HepG2 (cell line): ENCODE measurements at regions not wholly inside any gene's neighbourhood (a gene's known extent, or its start where the extent isn't known, plus 50 kb on each side); places are given as distances from the start of the nearest gene placed in this dataset.

Experiments
- ATAC-seq: fragments of 200-7000 bp; cut with Tn5 transposase; 3 replicates; pipeline ENCODE4 v1.9.1; 2020; ENCODE audit warnings: mild to moderate bottlenecking, moderate library complexity
- BruUV-seq: library from RNA; stranded (reverse); fragments of 400-500 nt; replicated peaks from 2 replicates; lab custom pipeline; 2021; lab: Mats Ljungman, UMichigan
- CTCF ChIA-PET: fragments of 300-600 bp; formaldehyde crosslinking; extraction: SDS; loops from one replicate; lab custom pipeline; 2021; ENCODE audit warnings: low total read pairs, inconsistent platforms, low intra/inter-chr PET ratio; lab: Yijun Ruan, JAX
- POLR2A ChIA-PET: fragments of 350-600 bp; sonication (Branson Sonifier 250); formaldehyde crosslinking; loops from one replicate; lab custom pipeline; 2020; ENCODE audit warnings: antibody characterized with exemption, inconsistent platforms; lab: Yijun Ruan, JAX
- DNase-seq: peaks from one replicate; pipeline ENCODE4 v3.0.0-alpha.2; 2015; ENCODE audit warnings: low spot score
- FAIRE-seq: peaks from 3 replicates; lab custom pipeline; 2011; peaks lifted over from hg19 to GRCh38; lab: Jason Lieb, UNC
- H2AFZ ChIP-seq: one replicate; pipeline ENCODE4 v1.6.1; 2011; ENCODE audit warnings: low read length, inconsistent platforms
- H3K27ac ChIP-seq: fragments of 300-600 bp; 3 replicates; pipeline ENCODE4 v1.8.0; 2011; ENCODE audit warnings: mixed run types, mild to moderate bottlenecking, mixed read lengths, low read length, inconsistent platforms; ENCODE audit not compliant: insufficient read depth; ENCODE audit errors: extremely low read length
- H3K27me3 ChIP-seq, 2 experiments: fragments of 200-600 bp in 1 of 2; 2 replicates in 1 of 2; 3 replicates in 1 of 2; pipeline versions ENCODE4 v1.6.0 to v1.8.0; 2011; ENCODE audit warnings: low read length in 2 of 2, mild to moderate bottlenecking in 2 of 2, moderate library complexity in 2 of 2, inconsistent platforms in 1 of 2; ENCODE audit not compliant: insufficient read depth in 2 of 2, control insufficient read depth in 1 of 2
- H3K36me3 ChIP-seq, 2 experiments: fragments of 200-600 bp in 1 of 2; replicated peaks in 1 of 2; 2 replicates in 1 of 2; 3 replicates in 1 of 2; pipeline versions ENCODE4 v1.5.1 to v1.8.0; 2011; ENCODE audit warnings: low read length in 2 of 2, inconsistent platforms in 1 of 2; ENCODE audit not compliant: insufficient read depth in 2 of 2, control insufficient read depth in 1 of 2
- H3K4me1 ChIP-seq: 2 replicates; pipeline ENCODE4 v1.5.1; 2012; ENCODE audit warnings: low read length, inconsistent platforms; ENCODE audit not compliant: insufficient read depth
- H3K4me2 ChIP-seq: 2 replicates; pipeline ENCODE4 v1.6.0; 2011; ENCODE audit warnings: low read depth, low read length, inconsistent platforms
- H3K4me3 ChIP-seq, 3 experiments: fragments of 200-600 bp in 1 of 3; sonication (generic), shearing (Covaris generic) in 1 of 3; replicated peaks in 1 of 3; 2 replicates each; pipeline ENCODE4 v1.5.1; 2011 to 2016; ENCODE audit warnings: low read length in 3 of 3, inconsistent platforms in 2 of 3, low read depth in 2 of 3, mild to moderate bottlenecking in 2 of 3, control low read depth in 1 of 3, mixed read lengths in 1 of 3; ENCODE audit not compliant: insufficient read depth in 1 of 3
- H3K79me2 ChIP-seq: one replicate; pipeline ENCODE4 v1.6.1; 2011; ENCODE audit warnings: low read length, inconsistent platforms; ENCODE audit not compliant: insufficient read depth
- H3K9ac ChIP-seq: 2 replicates; pipeline ENCODE4 v1.6.0; 2011; ENCODE audit warnings: mild to moderate bottlenecking, low read depth, low read length, inconsistent platforms; ENCODE audit not compliant: insufficient read depth
- H3K9me3 ChIP-seq: 2 replicates; pipeline ENCODE4 v1.5.1; 2012; ENCODE audit warnings: mild to moderate bottlenecking, low read length
- H4K20me1 ChIP-seq: 2 replicates; pipeline ENCODE4 v1.6.0; 2011; ENCODE audit warnings: inconsistent platforms, mild to moderate bottlenecking, low read length, moderate library complexity; ENCODE audit not compliant: insufficient read depth
- KDM5B ChIP-seq: sonication (generic); formaldehyde crosslinking; IDR thresholded peaks from 2 replicates; pipeline ENCODE4 v1.4.0; 2020; ENCODE audit warnings: missing genetic modification reagents, mild to moderate bottlenecking, borderline replicate concordance
- MAFF ChIP-seq: IDR thresholded peaks from 2 replicates; pipeline ENCODE4 v1.6.1; 2011; ENCODE audit warnings: low read depth, low read length, improper control_type of control experiment
- SOX6 ChIP-seq, 2 experiments: fragments of 450-650 bp in 1 of 2; sonication (generic) in 1 of 2; formaldehyde crosslinking in 1 of 2; IDR thresholded peaks; 2 replicates each; pipeline versions ENCODE4 v1.4.0 to v1.6.1; 2017 to 2020; ENCODE audit warnings: antibody characterized with exemption in 1 of 2, mild to moderate bottlenecking in 1 of 2, missing genetic modification reagents in 1 of 2
- SRF ChIP-seq: IDR thresholded peaks from 2 replicates; pipeline ENCODE4 v1.6.1; 2011; ENCODE audit warnings: mild to moderate bottlenecking, low read depth, low read length, moderate library complexity
- YY1 ChIP-seq: IDR thresholded peaks from 2 replicates; pipeline ENCODE4 v1.6.1; 2011; ENCODE audit warnings: low read length, low read depth, moderate library complexity, mild to moderate bottlenecking; ENCODE audit not compliant: insufficient read depth, insufficient replicate concordance
- ZNF547 ChIP-seq: sonication (generic); formaldehyde crosslinking; IDR thresholded peaks from 2 replicates; pipeline ENCODE4 v1.5.1; 2020; ENCODE audit warnings: mild to moderate bottlenecking, missing genetic modification reagents
- WGBS: methylation state at CpG from one replicate; pipeline ENCODE4 v1.1.6; 2017; ENCODE audit warnings: low lambda C conversion rate; 5-methylcytosine and 5-hydroxymethylcytosine counted together
- in situ Hi-C: cut with HindIII; loops from 2 replicates; pipeline ENCODE4 v1.10.0; 2017; ENCODE audit warnings: low pct_unique_long_range_greater_than_20kb; ENCODE audit not compliant: extremely low pct_ligation_motif_present
- intact Hi-C: fragments of 100-400 bp; cut with micrococcal nuclease; formaldehyde crosslinking; loops from one replicate; pipeline ENCODE4 v1.10.0; 2022; ENCODE audit not compliant: unreplicated experiment
- TF ChIP-seq, protein P1 (sequence below): sonication (generic); formaldehyde crosslinking; IDR thresholded peaks from 2 replicates; pipeline ENCODE4 v1.9.0; 2021; ENCODE audit warnings: missing genetic modification reagents, mild to moderate bottlenecking, borderline replicate concordance
- TF ChIP-seq, protein P2 (sequence below): sonication (generic); formaldehyde crosslinking; conservative IDR thresholded peaks from 2 replicates; pipeline ENCODE4 v1.5.0; 2020; ENCODE audit warnings: missing genetic modification reagents
- TF ChIP-seq, protein P3 (sequence below): IDR thresholded peaks from 2 replicates; pipeline ENCODE4 v1.6.1; 2012; ENCODE audit warnings: low read length, improper control_type of control experiment
- TF ChIP-seq, protein P4 (sequence below): sonication (generic); IDR thresholded peaks from 2 replicates; pipeline ENCODE4 v1.6.1; 2016; ENCODE audit warnings: low read depth, borderline replicate concordance
- TF ChIP-seq, protein P5 (sequence below): IDR thresholded peaks from 2 replicates; pipeline ENCODE4 v1.6.1; 2016; ENCODE audit warnings: low read depth, missing genetic modification reagents, missing compliant biosample characterization

DNA sequence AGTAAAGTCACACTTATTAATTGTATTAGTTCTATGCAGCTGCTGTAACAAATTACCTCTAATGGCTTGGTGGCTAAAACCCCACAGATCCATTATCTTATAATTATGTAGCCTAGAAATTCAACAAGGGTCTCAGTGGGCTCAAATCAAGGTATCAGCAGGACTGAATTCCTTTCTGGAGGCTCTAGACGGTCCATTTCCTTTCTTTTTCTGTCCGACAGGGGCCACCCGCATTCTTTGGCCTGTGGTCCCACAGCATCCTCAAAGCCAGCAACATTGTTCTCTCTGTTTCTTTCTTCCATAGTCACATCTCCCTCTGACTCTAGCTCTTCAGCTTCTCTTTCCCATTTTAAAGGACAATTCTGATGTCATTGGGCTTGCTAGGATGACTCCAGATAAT lies 276.3 kb upstream of the ZNF717 start:
- DNase-seq = no peak
- Histone ChIP-seq H3K27ac (no peak overlapping the region), H3K79me2 (no peaks in the 10 kb centered on the region), H3K9ac (no peak overlapping the region), H3K27me3 (no peaks in the 10 kb centered on the region), H3K4me2 (no peak overlapping the region), H3K9me3 (no peaks in the 10 kb centered on the region), H2AFZ (no peak overlapping the region), H3K4me1 (no peaks in the 10 kb centered on the region), H3K4me3 (no peak overlapping the region), H4K20me1 (no peaks in the 10 kb centered on the region), H3K36me3 (no peaks in the 10 kb centered on the region)
- intact Hi-C loops (no loop called here), in situ Hi-C loops (no loop called here)
- no TSS peak for BruUV-seq
- 62% methylated on average over 3 of the region's 3 CpGs for WGBS
- FAIRE-seq = no peak
- TF ChIP-seq, protein P1, sequence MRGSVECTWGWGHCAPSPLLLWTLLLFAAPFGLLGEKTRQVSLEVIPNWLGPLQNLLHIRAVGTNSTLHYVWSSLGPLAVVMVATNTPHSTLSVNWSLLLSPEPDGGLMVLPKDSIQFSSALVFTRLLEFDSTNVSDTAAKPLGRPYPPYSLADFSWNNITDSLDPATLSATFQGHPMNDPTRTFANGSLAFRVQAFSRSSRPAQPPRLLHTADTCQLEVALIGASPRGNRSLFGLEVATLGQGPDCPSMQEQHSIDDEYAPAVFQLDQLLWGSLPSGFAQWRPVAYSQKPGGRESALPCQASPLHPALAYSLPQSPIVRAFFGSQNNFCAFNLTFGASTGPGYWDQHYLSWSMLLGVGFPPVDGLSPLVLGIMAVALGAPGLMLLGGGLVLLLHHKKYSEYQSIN (CRISPR knock-in tag) = no peak
- TF ChIP-seq YY1 (no peak), KDM5B (no peak), SOX6 (IDR thresholded peaks at IDR 0.05) (no peak), SOX6 (CRISPR knock-in tag; IDR thresholded peaks at IDR 0.05) (no peak), ZNF547 (CRISPR knock-in tag) (no peak), SRF (no peak), MAFF (no peak)
- TF ChIP-seq, protein P2, sequence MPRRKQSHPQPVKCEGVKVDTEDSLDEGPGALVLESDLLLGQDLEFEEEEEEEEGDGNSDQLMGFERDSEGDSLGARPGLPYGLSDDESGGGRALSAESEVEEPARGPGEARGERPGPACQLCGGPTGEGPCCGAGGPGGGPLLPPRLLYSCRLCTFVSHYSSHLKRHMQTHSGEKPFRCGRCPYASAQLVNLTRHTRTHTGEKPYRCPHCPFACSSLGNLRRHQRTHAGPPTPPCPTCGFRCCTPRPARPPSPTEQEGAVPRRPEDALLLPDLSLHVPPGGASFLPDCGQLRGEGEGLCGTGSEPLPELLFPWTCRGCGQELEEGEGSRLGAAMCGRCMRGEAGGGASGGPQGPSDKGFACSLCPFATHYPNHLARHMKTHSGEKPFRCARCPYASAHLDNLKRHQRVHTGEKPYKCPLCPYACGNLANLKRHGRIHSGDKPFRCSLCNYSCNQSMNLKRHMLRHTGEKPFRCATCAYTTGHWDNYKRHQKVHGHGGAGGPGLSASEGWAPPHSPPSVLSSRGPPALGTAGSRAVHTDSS (CRISPR knock-in tag) = no peak
- TF ChIP-seq, protein P3, sequence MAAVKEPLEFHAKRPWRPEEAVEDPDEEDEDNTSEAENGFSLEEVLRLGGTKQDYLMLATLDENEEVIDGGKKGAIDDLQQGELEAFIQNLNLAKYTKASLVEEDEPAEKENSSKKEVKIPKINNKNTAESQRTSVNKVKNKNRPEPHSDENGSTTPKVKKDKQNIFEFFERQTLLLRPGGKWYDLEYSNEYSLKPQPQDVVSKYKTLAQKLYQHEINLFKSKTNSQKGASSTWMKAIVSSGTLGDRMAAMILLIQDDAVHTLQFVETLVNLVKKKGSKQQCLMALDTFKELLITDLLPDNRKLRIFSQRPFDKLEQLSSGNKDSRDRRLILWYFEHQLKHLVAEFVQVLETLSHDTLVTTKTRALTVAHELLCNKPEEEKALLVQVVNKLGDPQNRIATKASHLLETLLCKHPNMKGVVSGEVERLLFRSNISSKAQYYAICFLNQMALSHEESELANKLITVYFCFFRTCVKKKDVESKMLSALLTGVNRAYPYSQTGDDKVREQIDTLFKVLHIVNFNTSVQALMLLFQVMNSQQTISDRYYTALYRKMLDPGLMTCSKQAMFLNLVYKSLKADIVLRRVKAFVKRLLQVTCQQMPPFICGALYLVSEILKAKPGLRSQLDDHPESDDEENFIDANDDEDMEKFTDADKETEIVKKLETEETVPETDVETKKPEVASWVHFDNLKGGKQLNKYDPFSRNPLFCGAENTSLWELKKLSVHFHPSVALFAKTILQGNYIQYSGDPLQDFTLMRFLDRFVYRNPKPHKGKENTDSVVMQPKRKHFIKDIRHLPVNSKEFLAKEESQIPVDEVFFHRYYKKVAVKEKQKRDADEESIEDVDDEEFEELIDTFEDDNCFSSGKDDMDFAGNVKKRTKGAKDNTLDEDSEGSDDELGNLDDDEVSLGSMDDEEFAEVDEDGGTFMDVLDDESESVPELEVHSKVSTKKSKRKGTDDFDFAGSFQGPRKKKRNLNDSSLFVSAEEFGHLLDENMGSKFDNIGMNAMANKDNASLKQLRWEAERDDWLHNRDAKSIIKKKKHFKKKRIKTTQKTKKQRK = no peak
- TF ChIP-seq, protein P4, sequence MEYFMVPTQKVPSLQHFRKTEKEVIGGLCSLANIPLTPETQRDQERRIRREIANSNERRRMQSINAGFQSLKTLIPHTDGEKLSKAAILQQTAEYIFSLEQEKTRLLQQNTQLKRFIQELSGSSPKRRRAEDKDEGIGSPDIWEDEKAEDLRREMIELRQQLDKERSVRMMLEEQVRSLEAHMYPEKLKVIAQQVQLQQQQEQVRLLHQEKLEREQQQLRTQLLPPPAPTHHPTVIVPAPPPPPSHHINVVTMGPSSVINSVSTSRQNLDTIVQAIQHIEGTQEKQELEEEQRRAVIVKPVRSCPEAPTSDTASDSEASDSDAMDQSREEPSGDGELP = no peak
- TF ChIP-seq, protein P5, sequence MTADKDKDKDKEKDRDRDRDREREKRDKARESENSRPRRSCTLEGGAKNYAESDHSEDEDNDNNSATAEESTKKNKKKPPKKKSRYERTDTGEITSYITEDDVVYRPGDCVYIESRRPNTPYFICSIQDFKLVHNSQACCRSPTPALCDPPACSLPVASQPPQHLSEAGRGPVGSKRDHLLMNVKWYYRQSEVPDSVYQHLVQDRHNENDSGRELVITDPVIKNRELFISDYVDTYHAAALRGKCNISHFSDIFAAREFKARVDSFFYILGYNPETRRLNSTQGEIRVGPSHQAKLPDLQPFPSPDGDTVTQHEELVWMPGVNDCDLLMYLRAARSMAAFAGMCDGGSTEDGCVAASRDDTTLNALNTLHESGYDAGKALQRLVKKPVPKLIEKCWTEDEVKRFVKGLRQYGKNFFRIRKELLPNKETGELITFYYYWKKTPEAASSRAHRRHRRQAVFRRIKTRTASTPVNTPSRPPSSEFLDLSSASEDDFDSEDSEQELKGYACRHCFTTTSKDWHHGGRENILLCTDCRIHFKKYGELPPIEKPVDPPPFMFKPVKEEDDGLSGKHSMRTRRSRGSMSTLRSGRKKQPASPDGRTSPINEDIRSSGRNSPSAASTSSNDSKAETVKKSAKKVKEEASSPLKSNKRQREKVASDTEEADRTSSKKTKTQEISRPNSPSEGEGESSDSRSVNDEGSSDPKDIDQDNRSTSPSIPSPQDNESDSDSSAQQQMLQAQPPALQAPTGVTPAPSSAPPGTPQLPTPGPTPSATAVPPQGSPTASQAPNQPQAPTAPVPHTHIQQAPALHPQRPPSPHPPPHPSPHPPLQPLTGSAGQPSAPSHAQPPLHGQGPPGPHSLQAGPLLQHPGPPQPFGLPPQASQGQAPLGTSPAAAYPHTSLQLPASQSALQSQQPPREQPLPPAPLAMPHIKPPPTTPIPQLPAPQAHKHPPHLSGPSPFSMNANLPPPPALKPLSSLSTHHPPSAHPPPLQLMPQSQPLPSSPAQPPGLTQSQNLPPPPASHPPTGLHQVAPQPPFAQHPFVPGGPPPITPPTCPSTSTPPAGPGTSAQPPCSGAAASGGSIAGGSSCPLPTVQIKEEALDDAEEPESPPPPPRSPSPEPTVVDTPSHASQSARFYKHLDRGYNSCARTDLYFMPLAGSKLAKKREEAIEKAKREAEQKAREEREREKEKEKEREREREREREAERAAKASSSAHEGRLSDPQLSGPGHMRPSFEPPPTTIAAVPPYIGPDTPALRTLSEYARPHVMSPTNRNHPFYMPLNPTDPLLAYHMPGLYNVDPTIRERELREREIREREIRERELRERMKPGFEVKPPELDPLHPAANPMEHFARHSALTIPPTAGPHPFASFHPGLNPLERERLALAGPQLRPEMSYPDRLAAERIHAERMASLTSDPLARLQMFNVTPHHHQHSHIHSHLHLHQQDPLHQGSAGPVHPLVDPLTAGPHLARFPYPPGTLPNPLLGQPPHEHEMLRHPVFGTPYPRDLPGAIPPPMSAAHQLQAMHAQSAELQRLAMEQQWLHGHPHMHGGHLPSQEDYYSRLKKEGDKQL (CRISPR knock-in tag) = no peak
- ChIA-PET POLR2A (no interaction called here), CTCF (no interaction called here)
- no peak for ATAC-seq
